ENCODE measurements at regions not wholly inside any gene's neighbourhood (a gene's known extent, or its start where the extent isn't known, plus 50 kb on each side); places are given as distances from the start of the nearest gene placed in this dataset.

DNA sequence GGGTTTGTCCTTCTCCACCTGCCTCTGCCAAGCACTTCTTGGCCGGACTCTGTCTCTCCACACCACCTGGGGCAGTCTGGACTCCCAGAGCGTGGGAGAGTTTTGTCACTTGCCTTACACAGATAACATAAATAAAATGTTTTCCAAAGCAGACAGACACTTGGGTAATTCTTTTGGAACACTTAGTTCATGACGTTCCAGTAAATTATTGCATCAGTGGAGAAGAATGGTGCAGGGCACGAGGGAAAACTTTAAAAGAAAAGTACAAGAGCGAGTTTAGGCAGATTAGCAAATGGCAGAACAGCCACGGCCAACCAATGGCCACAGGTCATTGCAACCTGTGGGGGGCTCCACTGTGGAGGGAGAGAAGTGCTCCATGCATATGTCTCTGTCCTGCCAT is 170.6 kb upstream of the GRB10 start:
- TF ChIP-seq, protein P1, sequence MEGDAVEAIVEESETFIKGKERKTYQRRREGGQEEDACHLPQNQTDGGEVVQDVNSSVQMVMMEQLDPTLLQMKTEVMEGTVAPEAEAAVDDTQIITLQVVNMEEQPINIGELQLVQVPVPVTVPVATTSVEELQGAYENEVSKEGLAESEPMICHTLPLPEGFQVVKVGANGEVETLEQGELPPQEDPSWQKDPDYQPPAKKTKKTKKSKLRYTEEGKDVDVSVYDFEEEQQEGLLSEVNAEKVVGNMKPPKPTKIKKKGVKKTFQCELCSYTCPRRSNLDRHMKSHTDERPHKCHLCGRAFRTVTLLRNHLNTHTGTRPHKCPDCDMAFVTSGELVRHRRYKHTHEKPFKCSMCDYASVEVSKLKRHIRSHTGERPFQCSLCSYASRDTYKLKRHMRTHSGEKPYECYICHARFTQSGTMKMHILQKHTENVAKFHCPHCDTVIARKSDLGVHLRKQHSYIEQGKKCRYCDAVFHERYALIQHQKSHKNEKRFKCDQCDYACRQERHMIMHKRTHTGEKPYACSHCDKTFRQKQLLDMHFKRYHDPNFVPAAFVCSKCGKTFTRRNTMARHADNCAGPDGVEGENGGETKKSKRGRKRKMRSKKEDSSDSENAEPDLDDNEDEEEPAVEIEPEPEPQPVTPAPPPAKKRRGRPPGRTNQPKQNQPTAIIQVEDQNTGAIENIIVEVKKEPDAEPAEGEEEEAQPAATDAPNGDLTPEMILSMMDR (IDR thresholded peaks at IDR 0.05), result no peak
- TF ChIP-seq POLR2AphosphoS5 (IDR thresholded peaks at IDR 0.05; ENCODE audit: insufficient read depth in 1 of 2, low read depth in 1 of 2) (no peak), POLR2A (IDR thresholded peaks at IDR 0.05) (no peak)

Data from vagina (tissue), 2 donors.